ENCODE measurements at regions not wholly inside any gene's neighbourhood (a gene's known extent, or its start where the extent isn't known, plus 50 kb on each side); places are given as distances from the start of the nearest gene placed in this dataset.

DNA sequence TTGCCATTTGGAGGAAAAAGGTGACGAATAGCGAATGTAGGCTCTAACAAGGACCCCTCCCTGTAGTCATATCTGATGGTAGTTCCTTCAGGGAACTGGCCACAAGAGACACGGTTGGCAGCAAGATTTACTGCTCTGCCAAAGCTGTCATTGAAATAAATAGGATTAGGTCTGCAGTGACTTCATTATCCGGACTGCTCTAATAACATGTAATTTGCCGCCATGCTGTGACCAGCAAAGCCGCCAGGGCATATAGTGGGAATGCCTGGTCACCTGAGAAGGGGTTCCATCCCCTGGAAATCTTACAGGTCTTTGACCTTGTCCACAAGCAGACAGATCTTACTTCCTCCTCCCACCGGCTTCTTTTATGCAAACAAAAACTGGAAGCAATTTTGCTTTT is 59.4 kb upstream of the LAPTM4A start:
- no peak for DNase-seq (ENCODE audit: low spot score)

DNA sequence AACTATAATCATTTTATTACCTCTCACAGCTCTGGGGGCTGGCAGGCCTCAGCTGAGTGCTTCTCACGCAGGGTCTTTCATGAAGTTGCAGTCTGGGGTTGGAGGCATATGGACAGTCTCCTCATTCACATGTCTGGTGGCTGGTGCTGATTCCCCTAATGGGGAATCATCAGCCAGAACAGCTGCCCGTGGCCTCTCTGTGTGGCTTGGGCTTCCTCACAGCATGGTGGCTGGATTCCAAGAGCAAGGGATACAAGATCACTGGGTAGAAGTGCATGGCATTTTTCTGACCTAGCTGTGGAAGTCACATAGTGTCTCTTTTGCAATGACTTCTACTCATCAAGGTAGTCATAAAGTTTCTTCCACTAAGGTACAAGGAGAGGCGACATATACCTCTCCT is 59.0 kb upstream of the LAPTM4A start:
- no peak for DNase-seq (ENCODE audit: low spot score)

DNA sequence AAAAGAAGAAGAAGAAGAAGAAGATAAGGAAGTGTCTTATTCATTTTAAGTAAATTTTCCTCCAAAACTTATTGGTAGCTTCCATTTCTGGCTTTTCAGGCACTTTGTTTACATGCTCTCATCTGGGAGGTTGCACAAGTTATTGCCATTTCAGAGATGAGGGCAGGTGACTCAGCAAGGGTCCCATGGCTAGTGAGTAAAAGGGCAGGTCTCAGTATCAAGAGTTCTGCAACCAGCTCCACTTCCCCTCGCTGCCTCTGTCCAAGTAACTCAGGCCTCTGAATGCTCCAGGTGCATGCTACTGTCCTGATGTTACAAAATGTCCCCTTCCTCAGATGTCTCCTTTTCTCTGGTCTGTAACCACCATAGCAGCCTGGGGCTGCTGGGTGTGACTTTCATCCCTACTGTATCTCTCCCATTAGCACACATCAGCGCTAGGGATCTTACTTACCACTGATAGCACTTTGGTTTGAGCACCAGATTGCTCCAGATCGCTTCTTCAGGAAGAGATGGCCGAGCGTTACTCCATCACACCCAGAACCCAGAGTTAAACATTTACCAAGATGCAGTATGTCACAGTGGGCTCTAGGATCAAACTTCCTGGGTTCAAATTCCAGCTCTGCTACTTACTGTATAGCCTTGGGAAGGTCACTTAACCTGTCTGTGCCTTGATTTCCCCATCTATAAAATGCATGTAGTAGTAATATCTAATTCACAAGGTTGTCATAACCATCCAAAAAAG is 57.4 kb upstream of the LAPTM4A start:
- no peak for DNase-seq (ENCODE audit: low spot score)

DNA sequence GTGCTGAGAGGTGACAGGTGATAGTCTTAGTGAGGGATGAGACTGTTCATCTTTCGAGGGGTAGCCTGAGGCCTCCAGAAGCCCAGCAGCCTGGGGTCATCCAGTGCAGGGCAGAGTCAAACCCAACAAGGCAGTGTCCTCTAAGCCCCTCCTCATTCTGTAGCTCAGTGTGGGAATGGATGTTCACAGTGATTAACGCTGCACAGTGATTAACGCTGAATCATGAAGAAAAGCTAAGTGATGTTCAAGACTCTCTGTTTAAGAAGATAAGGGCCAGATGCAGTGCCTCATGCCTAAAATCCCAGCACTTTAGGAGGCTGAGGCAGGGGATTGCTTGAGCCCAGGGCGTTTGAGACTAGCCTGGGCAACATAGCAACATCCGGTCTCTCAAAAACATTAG is 56.3 kb upstream of the LAPTM4A start:
- no peak for DNase-seq (ENCODE audit: low spot score)

DNA sequence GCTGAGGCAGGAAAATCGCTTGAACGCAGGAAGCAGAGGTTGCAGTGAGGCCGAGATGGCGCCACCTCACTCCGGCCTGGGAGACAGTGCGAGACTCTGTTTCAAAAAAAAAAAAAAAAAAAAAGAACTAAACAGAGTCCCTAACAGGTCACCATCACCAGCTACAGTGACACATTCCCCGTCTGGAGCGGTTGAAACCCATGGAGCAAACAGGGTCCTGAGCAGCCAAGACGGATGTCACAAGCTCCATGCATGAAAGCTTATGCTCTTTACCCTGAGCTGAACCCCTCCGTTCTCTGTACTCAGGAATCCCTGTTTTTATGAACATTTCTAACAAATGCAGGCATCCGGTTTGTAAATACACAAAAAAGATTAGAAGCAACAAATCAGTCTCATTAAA is 55.9 kb upstream of the LAPTM4A start:
- no peak for DNase-seq (ENCODE audit: low spot score)

DNA sequence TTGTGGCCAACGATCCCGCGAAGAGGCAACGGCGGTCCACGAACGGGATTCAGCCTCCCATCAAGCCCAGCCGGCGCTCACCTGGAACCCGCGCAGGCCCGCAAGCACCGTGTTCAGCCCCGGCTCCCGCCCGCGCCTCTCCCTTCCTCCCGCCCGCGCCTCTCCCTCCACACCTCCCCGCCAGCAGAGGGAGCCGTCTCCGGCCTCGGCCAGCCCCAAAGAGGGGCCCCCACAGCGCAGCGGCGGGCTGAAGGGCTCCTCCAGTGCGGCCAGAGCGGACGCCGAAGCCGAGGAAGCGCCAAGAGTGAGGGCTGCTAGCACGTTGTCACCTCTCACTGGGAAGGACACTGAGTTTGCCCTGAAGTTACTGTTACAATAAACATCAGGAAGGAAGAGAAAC is 55.3 kb upstream of the LAPTM4A start:
- peak; percentile 28 for DNase-seq (ENCODE audit: low spot score)

DNA sequence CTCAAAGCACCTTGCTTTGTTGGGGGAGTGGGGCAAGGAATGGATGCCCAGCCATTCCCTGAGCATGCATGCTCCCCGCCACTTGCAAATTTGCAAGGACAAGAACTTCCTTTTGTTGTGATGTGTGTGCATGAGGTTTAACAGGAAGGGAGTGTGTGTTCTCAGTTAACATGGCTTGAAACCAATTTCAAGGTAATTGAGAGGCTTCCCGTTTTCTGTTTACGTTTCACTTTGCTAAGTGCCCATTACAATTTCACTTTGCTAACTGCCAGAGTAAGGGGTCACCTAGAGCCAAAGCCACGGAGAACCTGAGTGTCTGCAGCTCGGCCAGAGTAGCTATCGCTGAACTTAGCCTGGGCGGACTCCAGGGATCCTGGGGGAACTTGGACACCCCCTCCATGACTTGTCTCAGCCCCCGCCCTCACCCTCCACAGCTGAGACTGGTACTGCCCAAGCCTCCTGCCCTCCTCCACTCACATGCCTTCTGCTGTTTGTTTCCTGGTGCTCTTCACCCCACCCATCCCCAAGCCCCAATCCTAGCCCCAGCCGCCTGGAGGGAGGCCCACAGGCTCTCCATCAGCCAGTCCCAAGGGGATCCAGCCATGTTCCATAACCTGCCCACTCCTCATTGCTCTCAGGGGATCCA is 53.6 kb upstream of the LAPTM4A start:
- DNase-seq (ENCODE audit: low spot score) = no peak

DNA sequence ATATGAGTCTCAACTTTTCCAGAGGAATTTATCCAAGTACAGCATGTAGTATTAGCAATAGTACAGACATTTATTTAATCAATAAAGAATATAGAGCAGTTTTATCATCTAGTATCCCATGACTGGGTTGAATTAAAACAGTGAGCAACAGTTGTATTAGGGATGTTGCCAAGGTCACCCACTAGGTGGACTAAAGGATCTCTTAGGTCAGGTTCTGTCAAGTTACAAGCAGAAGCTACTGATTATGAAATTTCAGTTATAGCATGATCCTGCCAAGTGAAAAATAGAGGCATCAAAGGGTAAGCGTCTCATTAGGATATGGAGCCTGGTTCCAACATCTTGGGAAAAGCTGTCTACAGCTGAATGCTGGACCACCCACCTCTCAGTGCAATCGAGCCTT is 52.1 kb upstream of the LAPTM4A start:
- no peak for DNase-seq (ENCODE audit: low spot score)
